H1 (cell line): ENCODE measurements at regions not wholly inside any gene's neighbourhood (a gene's known extent, or its start where the extent isn't known, plus 50 kb on each side); places are given as distances from the start of the nearest gene placed in this dataset.

Source experiments
- EP300 ChIP-seq, 2 experiments: IDR thresholded peaks; 1 replicate in 1 of 2; 2 replicates in 1 of 2; pipeline ENCODE4 v1.6.1; 2011 to 2012; ENCODE audit warnings: low read depth in 2 of 2, low read length in 2 of 2, mild to moderate bottlenecking in 2 of 2, borderline replicate concordance in 1 of 2, inconsistent platforms in 1 of 2, moderate library complexity in 1 of 2
- USF2 ChIP-seq: IDR thresholded peaks from 2 replicates; pipeline ENCODE4 v1.6.1; 2011; ENCODE audit warnings: low read length, improper control_type of control experiment
- TF ChIP-seq, protein P1 (sequence below): IDR thresholded peaks from 2 replicates; pipeline ENCODE4 v1.6.1; 2012; ENCODE audit warnings: inconsistent platforms

- TF ChIP-seq, protein P1, sequence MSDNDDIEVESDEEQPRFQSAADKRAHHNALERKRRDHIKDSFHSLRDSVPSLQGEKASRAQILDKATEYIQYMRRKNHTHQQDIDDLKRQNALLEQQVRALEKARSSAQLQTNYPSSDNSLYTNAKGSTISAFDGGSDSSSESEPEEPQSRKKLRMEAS = no peak
- TF ChIP-seq EP300 (IDR thresholded peaks at IDR 0.05; ENCODE audit: borderline replicate concordance in 1 of 2, low read depth in 2 of 2, low read length in 2 of 2) (no peak), USF2 (no peak)
Observed at GRCh38 chr1:34642679-34643078, 112.2 kb upstream of the GJB5 start (continued).
